Fibroblast of upper back skin (primary cell): ENCODE measurements at regions not wholly inside any gene's neighbourhood (a gene's known extent, or its start where the extent isn't known, plus 50 kb on each side); places are given as distances from the start of the nearest gene placed in this dataset.
A peak's percentile ranks its signal among the peaks of the same experiment; 100 is the strongest.
"Not testable (repeated sequence)": the region's sequence is repeated elsewhere in the genome, so short reads cannot be mapped to it uniquely, and the experiment has no call there.

Experiments
- DNase-seq: peaks from one replicate; pipeline ENCODE4 v3.0.0-alpha.2; 2013

DNA sequence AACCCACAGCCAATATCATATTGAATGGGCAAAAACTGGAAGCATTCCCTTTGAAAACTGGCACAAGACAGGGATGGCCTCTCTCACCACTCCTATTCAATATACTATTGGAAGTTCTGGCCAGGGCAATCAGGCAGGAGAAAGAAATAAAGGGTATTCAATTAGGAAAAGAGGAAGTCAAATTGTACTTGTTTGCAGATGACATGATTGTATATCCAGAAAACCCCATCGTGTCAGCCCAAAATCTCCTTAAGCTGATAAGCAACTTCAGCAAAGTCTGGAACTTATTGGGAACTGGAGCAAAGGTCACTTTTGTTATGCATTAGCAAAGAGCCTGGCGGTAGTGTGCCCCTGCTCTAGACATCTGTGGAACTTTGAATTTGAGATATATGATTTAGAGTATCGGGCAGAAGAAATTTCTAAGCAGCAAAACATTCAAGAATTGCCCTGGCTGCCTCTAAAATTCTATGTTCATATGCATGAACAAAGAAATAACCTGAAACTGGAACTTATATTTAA, 53.4 kb upstream of the PSMA1 start:
- not testable (repeated sequence) for DNase-seq

DNA sequence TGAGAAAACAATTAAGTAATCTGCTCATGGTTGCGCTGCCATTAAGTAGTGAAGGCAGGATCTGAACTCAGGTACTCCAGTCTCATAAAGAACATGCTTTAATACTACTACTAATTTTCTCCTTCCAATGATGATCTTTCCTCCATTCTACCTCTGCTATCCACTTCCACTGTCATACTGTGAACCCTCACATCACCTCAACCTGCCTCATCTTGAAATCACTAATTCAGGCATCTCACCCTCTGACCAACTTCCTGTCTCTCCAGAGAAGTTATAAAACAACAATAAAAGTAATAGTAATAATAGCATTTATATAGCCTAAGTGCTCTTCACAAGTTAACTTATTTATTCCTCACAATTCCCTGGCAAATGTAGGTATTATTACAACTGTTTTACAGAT, 57.1 kb upstream of the PSMA1 start:
- DNase-seq: no peak

DNA sequence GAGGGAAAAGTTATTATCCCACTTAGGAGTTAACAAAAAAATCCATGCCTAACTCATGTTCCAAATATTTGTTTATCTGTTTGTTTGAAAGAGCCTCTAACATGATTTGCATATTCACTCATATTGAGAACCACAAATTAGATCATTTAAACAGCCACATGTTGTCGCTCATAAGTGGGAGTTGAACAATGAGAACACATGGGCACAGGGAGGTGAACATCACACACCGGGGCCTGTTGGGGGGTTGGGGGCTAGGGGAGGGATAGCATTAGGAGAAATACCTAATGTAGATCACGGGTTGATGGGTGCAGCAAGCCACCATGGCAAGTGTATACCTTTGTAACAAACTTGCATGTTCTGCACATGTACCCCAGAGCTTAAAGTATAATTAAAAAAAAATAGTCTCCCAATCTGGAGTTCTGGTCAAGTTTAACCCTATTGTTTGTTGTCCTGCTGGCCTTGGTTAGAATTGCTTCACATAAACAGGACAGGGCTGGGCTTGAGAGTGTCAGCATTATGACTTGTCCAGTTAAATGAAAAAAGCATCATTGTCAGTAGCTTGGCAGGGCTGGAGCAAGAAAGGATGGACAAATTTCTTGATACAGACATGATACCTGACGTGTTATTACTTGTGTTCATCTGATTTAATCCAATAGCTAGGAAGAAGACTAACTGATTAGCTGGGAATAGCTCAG, 57.8 kb upstream of the PSMA1 start:
- DNase-seq: no peak

GRCh38 chr11:14578541-14578956, 58.4 kb upstream of the PSMA1 start:
- DNase-seq: peak; percentile 2

DNA sequence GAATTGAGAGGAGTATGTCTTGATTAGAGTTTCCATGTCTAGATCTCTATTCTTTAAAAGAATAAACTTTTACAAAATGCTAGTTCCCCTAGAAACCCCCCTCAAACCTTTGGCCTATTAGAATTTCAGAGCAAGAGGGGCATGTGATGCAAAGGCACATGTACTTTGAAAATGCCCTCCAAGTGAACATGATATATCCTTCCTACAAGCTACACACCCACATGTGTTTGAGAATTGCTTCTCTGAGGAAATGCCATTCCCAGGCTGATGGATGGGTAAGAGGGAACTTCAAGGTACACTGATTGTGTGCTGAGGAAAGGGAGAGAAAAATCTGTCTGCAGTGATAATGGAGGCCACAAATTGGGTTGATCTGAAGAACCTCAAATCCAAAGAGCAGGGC, 59.5 kb upstream of the PSMA1 start:
- DNase-seq: no peak

GRCh38 chr11:14582793-14583192, 60.8 kb upstream of the PDE3B start:
- DNase-seq: no peak

- no peak for DNase-seq
Observed at GRCh38 chr11:14583252-14584034, 60.2 kb upstream of the PDE3B start.

GRCh38 chr11:14584035-14584363, 59.6 kb upstream of the PDE3B start:
- DNase-seq: no peak

GRCh38 chr11:14584595-14584994, 59.0 kb upstream of the PDE3B start:
- DNase-seq: no peak

DNA sequence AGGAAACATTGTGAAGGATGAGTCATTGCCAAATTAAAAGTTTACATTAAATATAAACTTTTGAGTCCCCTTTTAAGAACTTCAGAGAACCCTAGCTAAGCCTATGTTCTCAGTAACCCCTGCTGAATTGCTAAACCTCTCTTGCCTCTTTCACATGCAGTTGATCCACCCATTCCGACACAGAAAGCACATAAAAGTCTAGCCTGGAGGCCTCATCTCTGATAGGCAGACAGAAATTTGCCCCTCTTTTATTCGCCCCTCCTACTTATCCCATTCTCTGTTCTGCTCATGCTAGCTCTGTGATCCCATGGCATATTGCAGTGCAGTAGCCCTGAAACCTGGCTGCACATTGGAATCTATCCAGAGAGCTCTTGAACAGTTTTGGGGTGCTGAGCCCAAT, 58.2 kb upstream of the PDE3B start:
- DNase-seq: no peak

- no peak for DNase-seq
Observed at GRCh38 chr11:14587258-14587657, 56.3 kb upstream of the PDE3B start.

DNA sequence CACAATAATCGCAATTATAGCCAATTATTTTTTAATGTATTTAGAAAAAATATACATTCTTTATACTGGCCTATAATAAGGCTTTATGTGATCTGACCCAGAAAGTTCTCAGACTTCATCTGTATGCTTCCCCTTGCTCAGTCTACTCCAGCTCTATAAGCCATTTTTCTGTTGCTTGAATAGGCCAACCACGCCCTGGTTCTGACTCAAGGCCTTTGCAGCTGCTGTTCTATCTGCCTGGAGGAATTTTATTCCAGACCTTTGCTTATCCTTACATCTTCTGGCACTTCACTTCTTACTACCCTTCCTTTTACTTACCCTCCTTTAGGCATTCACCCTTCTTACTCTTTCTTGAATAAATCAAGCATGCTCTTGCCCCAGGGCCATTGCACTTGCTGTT, 54.9 kb upstream of the PDE3B start:
- DNase-seq: no peak

GRCh38 chr11:14589421-14589820, 54.2 kb upstream of the PDE3B start:
- DNase-seq: no peak

- DNase-seq: not testable (repeated sequence)
Observed at GRCh38 chr11:14591046-14591445, 52.6 kb upstream of the PDE3B start.

DNA sequence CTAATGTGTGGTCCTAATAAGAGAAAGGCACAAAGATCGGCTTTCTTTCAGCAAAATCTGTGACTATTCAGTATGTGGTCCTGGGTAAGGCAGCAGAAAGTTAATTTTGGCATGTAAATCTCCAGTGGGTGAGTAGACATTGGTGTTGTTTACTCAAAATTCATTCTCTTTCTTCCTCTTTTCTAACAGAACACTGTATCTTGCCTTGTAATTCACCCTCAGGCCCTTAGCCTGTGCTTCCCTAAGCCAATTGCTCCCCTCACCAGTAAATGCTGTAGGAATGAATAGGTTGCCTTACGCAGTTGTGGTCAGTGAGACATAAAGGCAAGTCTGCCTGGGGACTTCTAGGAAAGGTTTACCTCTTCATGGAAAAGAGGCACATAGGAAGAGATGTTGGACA, 49.9 kb upstream of the PDE3B start:
- no peak for DNase-seq
